ENCODE measurements at regions not wholly inside any gene's neighbourhood (a gene's known extent, or its start where the extent isn't known, plus 50 kb on each side); places are given as distances from the start of the nearest gene placed in this dataset.
"Not testable (repeated sequence)": the region's sequence is repeated elsewhere in the genome, so short reads cannot be mapped to it uniquely, and the experiment has no call there.

GRCh38 chr15:62849316-62850106 lies 193.0 kb upstream of the TPM1 start:
- in situ Hi-C loops (cut with HindIII; ENCODE audit: low pct_unique_long_range_greater_than_20kb, low sequenced_read_pairs), result no loop called here
- no peak for DNase-seq (ENCODE audit: low read depth, low spot score)

GRCh38 chr15:62850318-62850717 lies 192.2 kb upstream of the TPM1 start:
- in situ Hi-C loops (cut with HindIII; ENCODE audit: low pct_unique_long_range_greater_than_20kb, low sequenced_read_pairs), result no loop called here
- no peak for DNase-seq (ENCODE audit: low read depth, low spot score)

- no peak for DNase-seq (ENCODE audit: low read depth, low spot score)
- in situ Hi-C loops (cut with HindIII; ENCODE audit: low pct_unique_long_range_greater_than_20kb, low sequenced_read_pairs), result no loop called here
These were observed 191.7 kb upstream of the TPM1 start for GRCh38 chr15:62850791-62851291.

- DNase-seq (ENCODE audit: low read depth, low spot score), result no peak
- in situ Hi-C loops (cut with HindIII; ENCODE audit: low pct_unique_long_range_greater_than_20kb, low sequenced_read_pairs), result no loop called here
These were observed 189.3 kb upstream of the TPM1 start for GRCh38 chr15:62853114-62853840.

GRCh38 chr15:62853841-62854225 lies 188.7 kb upstream of the TPM1 start:
- no peak for DNase-seq (ENCODE audit: low read depth, low spot score)
- in situ Hi-C loops (cut with HindIII; ENCODE audit: low pct_unique_long_range_greater_than_20kb, low sequenced_read_pairs), result no loop called here

GRCh38 chr15:62854420-62855084 lies 188.0 kb upstream of the TPM1 start:
- in situ Hi-C loops (cut with HindIII; ENCODE audit: low pct_unique_long_range_greater_than_20kb, low sequenced_read_pairs), result no loop called here
- no peak for DNase-seq (ENCODE audit: low read depth, low spot score)

- in situ Hi-C loops (cut with HindIII; ENCODE audit: low pct_unique_long_range_greater_than_20kb, low sequenced_read_pairs), result no loop called here
- DNase-seq (ENCODE audit: low read depth, low spot score), result no peak
These were observed 187.5 kb upstream of the TPM1 start for GRCh38 chr15:62855085-62855476.

- DNase-seq (ENCODE audit: low read depth, low spot score), result no peak
- in situ Hi-C loops (cut with HindIII; ENCODE audit: low pct_unique_long_range_greater_than_20kb, low sequenced_read_pairs), result no loop called here
These were observed 185.9 kb upstream of the TPM1 start for GRCh38 chr15:62856466-62857246.

GRCh38 chr15:62857411-62857853 lies 185.1 kb upstream of the TPM1 start:
- in situ Hi-C loops (cut with HindIII; ENCODE audit: low pct_unique_long_range_greater_than_20kb, low sequenced_read_pairs), result no loop called here
- no peak for DNase-seq (ENCODE audit: low read depth, low spot score)

GRCh38 chr15:62858343-62858742 lies 184.2 kb upstream of the TPM1 start:
- in situ Hi-C loops (cut with HindIII; ENCODE audit: low pct_unique_long_range_greater_than_20kb, low sequenced_read_pairs), result no loop called here
- no peak for DNase-seq (ENCODE audit: low read depth, low spot score)

GRCh38 chr15:62862717-62863116 lies 179.8 kb upstream of the TPM1 start:
- in situ Hi-C loops (cut with HindIII; ENCODE audit: low pct_unique_long_range_greater_than_20kb, low sequenced_read_pairs), result no loop called here
- no peak for DNase-seq (ENCODE audit: low read depth, low spot score)

GRCh38 chr15:62866366-62866765 lies 176.2 kb upstream of the TPM1 start:
- in situ Hi-C loops (cut with HindIII; ENCODE audit: low pct_unique_long_range_greater_than_20kb, low sequenced_read_pairs), result no loop called here
- no peak for DNase-seq (ENCODE audit: low read depth, low spot score)

GRCh38 chr15:62867844-62868243 lies 174.7 kb upstream of the TPM1 start:
- in situ Hi-C loops (cut with HindIII; ENCODE audit: low pct_unique_long_range_greater_than_20kb, low sequenced_read_pairs), result no loop called here
- no peak for DNase-seq (ENCODE audit: low read depth, low spot score)

GRCh38 chr15:62868507-62868906 lies 174.0 kb upstream of the TPM1 start:
- in situ Hi-C loops (cut with HindIII; ENCODE audit: low pct_unique_long_range_greater_than_20kb, low sequenced_read_pairs), result no loop called here

GRCh38 chr15:62869116-62869515 lies 173.4 kb upstream of the TPM1 start:
- DNase-seq (ENCODE audit: low read depth, low spot score), result no peak

More at GRCh38 chr15:62868507-62868906, 174.0 kb upstream of the TPM1 start:
- DNase-seq (ENCODE audit: low read depth, low spot score), result no peak

GRCh38 chr15:62870216-62870615 lies 172.3 kb upstream of the TPM1 start:
- no peak for DNase-seq (ENCODE audit: low read depth, low spot score)
- in situ Hi-C loops (cut with HindIII; ENCODE audit: low pct_unique_long_range_greater_than_20kb, low sequenced_read_pairs), result no loop called here

More at GRCh38 chr15:62869116-62869515, 173.4 kb upstream of the TPM1 start:
- in situ Hi-C loops (cut with HindIII; ENCODE audit: low pct_unique_long_range_greater_than_20kb, low sequenced_read_pairs), result no loop called here

GRCh38 chr15:62870701-62871100 lies 171.8 kb upstream of the TPM1 start:
- DNase-seq (ENCODE audit: low read depth, low spot score); in situ Hi-C loops (cut with HindIII; ENCODE audit: low pct_unique_long_range_greater_than_20kb, low sequenced_read_pairs): not testable (repeated sequence)

GRCh38 chr15:62873203-62873602 lies 169.3 kb upstream of the TPM1 start:
- DNase-seq (ENCODE audit: low read depth, low spot score), result no peak
- in situ Hi-C loops (cut with HindIII; ENCODE audit: low pct_unique_long_range_greater_than_20kb, low sequenced_read_pairs), result no loop called here

Data from SK-MEL-5 (cell line).